ENCODE measurements at regions not wholly inside any gene's neighbourhood (a gene's known extent, or its start where the extent isn't known, plus 50 kb on each side); places are given as distances from the start of the nearest gene placed in this dataset.

- H3K4me2 ChIP-seq (ENCODE audit: extremely low read depth, insufficient read depth, low read length), result no peak overlapping the region
- no peaks in the 10 kb centered on the region for H3K36me3 ChIP-seq (ENCODE audit: control insufficient read depth, insufficient read depth, low read length)
- H3K9ac ChIP-seq (ENCODE audit: insufficient read depth, low read length), result no peak overlapping the region
- H2AFZ ChIP-seq (ENCODE audit: low read length), result no peak overlapping the region
- no peak for DNase-seq (ENCODE audit: low read depth in 2 of 2)
- no peaks in the 10 kb centered on the region for H3K9me3 ChIP-seq (ENCODE audit: control insufficient read depth, insufficient read depth, low read depth, low read length)
- no peaks in the 10 kb centered on the region for H3K79me2 ChIP-seq (ENCODE audit: control insufficient read depth, insufficient read depth, low read length)
- peaks cover 2% of the 10 kb centered on the region for H3K27me3 ChIP-seq (ENCODE audit: control insufficient read depth, insufficient read depth, low read length)
- no peaks in the 10 kb centered on the region for H4K20me1 ChIP-seq (ENCODE audit: control insufficient read depth, extremely low read depth, insufficient read depth, low read length)
- no peak for TF ChIP-seq EZH2 (IDR thresholded peaks at IDR 0.05; ENCODE audit: low read length, missing control alignments)
- TF ChIP-seq CTCF (conservative IDR thresholded peaks at IDR 0.05 in 1 of 2, IDR thresholded peaks at IDR 0.05 in 1 of 2; ENCODE audit: low read depth in 1 of 2, low read length in 2 of 2), result no peak
- no peak overlapping the region for H3K27ac ChIP-seq (ENCODE audit: insufficient read depth, low read length)
- no peak overlapping the region for H3K4me3 ChIP-seq (replicated peaks in 1 of 4; ENCODE audit: control extremely low read depth in 1 of 4, insufficient read depth in 1 of 4, low read depth in 3 of 4, low read length in 4 of 4)
- H3K4me1 ChIP-seq (ENCODE audit: control insufficient read depth, extremely low read depth, insufficient read depth, low read length), result no peaks in the 10 kb centered on the region
Observed at GRCh38 chr15:69587723-69588426, 135.3 kb downstream of the RPLP1 start.

GRCh38 chr15:69590201-69590710 lies 137.6 kb downstream of the RPLP1 start:
- no peak for DNase-seq (ENCODE audit: low read depth in 2 of 2)
- H3K27me3 ChIP-seq (ENCODE audit: control insufficient read depth, insufficient read depth, low read length), result peaks cover 2% of the 10 kb centered on the region
- H3K79me2 ChIP-seq (ENCODE audit: control insufficient read depth, insufficient read depth, low read length), result no peaks in the 10 kb centered on the region
- H3K27ac ChIP-seq (ENCODE audit: insufficient read depth, low read length), result no peak overlapping the region
- H3K4me1 ChIP-seq (ENCODE audit: control insufficient read depth, extremely low read depth, insufficient read depth, low read length), result peaks cover 2% of the 10 kb centered on the region
- no peak overlapping the region for H3K4me2 ChIP-seq (ENCODE audit: extremely low read depth, insufficient read depth, low read length)
- H3K9ac ChIP-seq (ENCODE audit: insufficient read depth, low read length), result no peak overlapping the region
- H3K4me3 ChIP-seq (replicated peaks in 1 of 4; ENCODE audit: control extremely low read depth in 1 of 4, insufficient read depth in 1 of 4, low read depth in 3 of 4, low read length in 4 of 4), result no peak overlapping the region
- H3K9me3 ChIP-seq (ENCODE audit: control insufficient read depth, insufficient read depth, low read depth, low read length), result no peaks in the 10 kb centered on the region
- no peak for TF ChIP-seq EZH2 (IDR thresholded peaks at IDR 0.05; ENCODE audit: low read length, missing control alignments)
- no peak for TF ChIP-seq CTCF (conservative IDR thresholded peaks at IDR 0.05 in 1 of 2, IDR thresholded peaks at IDR 0.05 in 1 of 2; ENCODE audit: low read depth in 1 of 2, low read length in 2 of 2)
- no peak overlapping the region for H2AFZ ChIP-seq (ENCODE audit: low read length)
- H4K20me1 ChIP-seq (ENCODE audit: control insufficient read depth, extremely low read depth, insufficient read depth, low read length), result no peaks in the 10 kb centered on the region
- H3K36me3 ChIP-seq (ENCODE audit: control insufficient read depth, insufficient read depth, low read length), result no peaks in the 10 kb centered on the region

GRCh38 chr15:69590932-69591524 lies 138.4 kb downstream of the RPLP1 start:
- no peak for TF ChIP-seq CTCF (conservative IDR thresholded peaks at IDR 0.05 in 1 of 2, IDR thresholded peaks at IDR 0.05 in 1 of 2; ENCODE audit: low read depth in 1 of 2, low read length in 2 of 2)
- no peak for TF ChIP-seq EZH2 (IDR thresholded peaks at IDR 0.05; ENCODE audit: low read length, missing control alignments)
- peaks cover 2% of the 10 kb centered on the region for H3K4me1 ChIP-seq (ENCODE audit: control insufficient read depth, extremely low read depth, insufficient read depth, low read length)
- no peaks in the 10 kb centered on the region for H3K36me3 ChIP-seq (ENCODE audit: control insufficient read depth, insufficient read depth, low read length)
- H3K27ac ChIP-seq (ENCODE audit: insufficient read depth, low read length), result no peak overlapping the region
- H3K79me2 ChIP-seq (ENCODE audit: control insufficient read depth, insufficient read depth, low read length), result no peaks in the 10 kb centered on the region
- H4K20me1 ChIP-seq (ENCODE audit: control insufficient read depth, extremely low read depth, insufficient read depth, low read length), result no peaks in the 10 kb centered on the region
- H3K27me3 ChIP-seq (ENCODE audit: control insufficient read depth, insufficient read depth, low read length), result peaks cover 6% of the 10 kb centered on the region
- H3K9me3 ChIP-seq (ENCODE audit: control insufficient read depth, insufficient read depth, low read depth, low read length), result no peaks in the 10 kb centered on the region
- no peak for DNase-seq (ENCODE audit: low read depth in 2 of 2)
- H3K9ac ChIP-seq (ENCODE audit: insufficient read depth, low read length), result no peak overlapping the region
- H2AFZ ChIP-seq (ENCODE audit: low read length), result no peak overlapping the region
- no peak overlapping the region for H3K4me2 ChIP-seq (ENCODE audit: extremely low read depth, insufficient read depth, low read length)
- H3K4me3 ChIP-seq (replicated peaks in 1 of 4; ENCODE audit: control extremely low read depth in 1 of 4, insufficient read depth in 1 of 4, low read depth in 3 of 4, low read length in 4 of 4), result no peak overlapping the region
